ACHN (cell line): ENCODE measurements at regions not wholly inside any gene's neighbourhood (a gene's known extent, or its start where the extent isn't known, plus 50 kb on each side); places are given as distances from the start of the nearest gene placed in this dataset.
A peak's percentile ranks its signal among the peaks of the same experiment; 100 is the strongest.

ENCODE experiments used
- DNase-seq: peaks from one replicate; pipeline ENCODE4 v3.0.0-alpha.2; 2015
- in situ Hi-C: cut with HindIII; loops from 2 replicates; pipeline ENCODE4 v1.10.0; 2017; ENCODE audit warnings: low sequenced_read_pairs, low pct_ligation_motif_present, low pct_unique_long_range_greater_than_20kb

- in situ Hi-C loops, result no loop called here
- DNase-seq, result no peak
Measured at GRCh38 chr2:205937211-205937610, 148.8 kb downstream of the INO80D start.

GRCh38 chr2:205936446-205936845, 149.5 kb downstream of the INO80D start:
- in situ Hi-C loops, result no loop called here
- DNase-seq, result no peak

- peak; percentile 24 for DNase-seq
- in situ Hi-C loops, result no loop called here
Measured at GRCh38 chr2:205934443-205934842, 151.5 kb downstream of the INO80D start.

GRCh38 chr2:205932861-205933260, 153.1 kb downstream of the INO80D start:
- in situ Hi-C loops, result no loop called here
- DNase-seq, result no peak

GRCh38 chr2:205931388-205931787, 154.6 kb downstream of the INO80D start:
- no peak for DNase-seq
- in situ Hi-C loops, result no loop called here

- in situ Hi-C loops, result no loop called here
- DNase-seq, result no peak
Measured at GRCh38 chr2:205930209-205930608, 155.8 kb downstream of the INO80D start.

- no peak for DNase-seq
- in situ Hi-C loops, result no loop called here
Measured at GRCh38 chr2:205929246-205929942, 156.6 kb downstream of the INO80D start.

GRCh38 chr2:205925373-205926337, 160.3 kb downstream of the INO80D start:
- in situ Hi-C loops, result no loop called here
- DNase-seq, result peak; percentile 68

- DNase-seq, result no peak
- in situ Hi-C loops, result no loop called here
Measured at GRCh38 chr2:205924676-205925075, 161.3 kb downstream of the INO80D start.

GRCh38 chr2:205915130-205915524, 170.8 kb downstream of the INO80D start:
- DNase-seq, result no peak
- in situ Hi-C loops, result no loop called here

- no peak for DNase-seq
- in situ Hi-C loops, result no loop called here
Measured at GRCh38 chr2:205914213-205915129, 171.5 kb downstream of the INO80D start.

- in situ Hi-C loops, result no loop called here
- DNase-seq, result no peak
Measured at GRCh38 chr2:205913668-205914067, 172.3 kb downstream of the INO80D start.

- no peak for DNase-seq
- in situ Hi-C loops, result no loop called here
Measured at GRCh38 chr2:205911306-205911705, 174.7 kb downstream of the INO80D start.

- DNase-seq, result no peak
- in situ Hi-C loops, result no loop called here
Measured at GRCh38 chr2:205909184-205909572, 176.8 kb downstream of the INO80D start.

GRCh38 chr2:205908212-205909183, 177.5 kb downstream of the INO80D start:
- in situ Hi-C loops, result no loop called here
- no peak for DNase-seq

- DNase-seq, result no peak
- in situ Hi-C loops, result no loop called here
Measured at GRCh38 chr2:205906419-205906818, 179.6 kb downstream of the INO80D start.

GRCh38 chr2:205905576-205905975, 180.4 kb downstream of the INO80D start:
- in situ Hi-C loops, result no loop called here
- DNase-seq, result no peak

- DNase-seq, result no peak
- in situ Hi-C loops, result no loop called here
Measured at GRCh38 chr2:205904873-205905272, 181.1 kb downstream of the INO80D start.
